ENCODE measurements at regions not wholly inside any gene's neighbourhood (a gene's known extent, or its start where the extent isn't known, plus 50 kb on each side); places are given as distances from the start of the nearest gene placed in this dataset.

GRCh38 chr7:94294471-94295131, 100.1 kb upstream of the COL1A2 start:
- BruUV-seq (replicated peaks), result no TSS peak
- no peaks in the 10 kb centered on the region for H3K27me3 ChIP-seq (ENCODE audit: control insufficient read depth, insufficient read depth, low read length)
- TF ChIP-seq SMC3 (IDR thresholded peaks at IDR 0.05; ENCODE audit: low read depth, low read length), result no peak
- no peak for TF ChIP-seq ELK1 (IDR thresholded peaks at IDR 0.05; ENCODE audit: borderline replicate concordance, low read depth, low read length)
- no peak for TF ChIP-seq FOS (IDR thresholded peaks at IDR 0.05; ENCODE audit: low read depth, low read length)
- no peak for TF ChIP-seq MAZ (IDR thresholded peaks at IDR 0.05; ENCODE audit: borderline replicate concordance, low read depth, low read length)
- TF ChIP-seq USF2 (IDR thresholded peaks at IDR 0.05; ENCODE audit: low read depth, low read length), result no peak
- TF ChIP-seq POLR2A (IDR thresholded peaks at IDR 0.05; ENCODE audit: low read depth, low read length), result no peak
- no peak for TF ChIP-seq CTCF (conservative IDR thresholded peaks at IDR 0.05; ENCODE audit: low read depth, low read length)
- H3K9me1 ChIP-seq (ENCODE audit: insufficient read depth, low read length), result peaks cover 3% of the 10 kb centered on the region; the same call in 1 of the 2 replicates
- peak overlapping the region; percentile 13 for H3K9ac ChIP-seq (ENCODE audit: low read depth, low read length)
- dilution Hi-C loops (cut with HindIII; ENCODE audit: low sequenced_read_pairs, unreplicated experiment) (no loop called here), intact Hi-C loops (cut with micrococcal nuclease) (loop anchor here (1.0 kb wide), 1 partner anchor 139 kb away; no protein-coding TSS in a partner anchor), in situ Hi-C loops (cut with MboI; ENCODE audit: low sequenced_read_pairs) (loop anchor here (5.0 to 25.0 kb wide), 3 partner anchors 103 to 1193 kb away; partner anchors contain the start of gene ASB4)
- H2AFZ ChIP-seq (replicated peaks; ENCODE audit: low read length, poor library complexity), result no peak overlapping the region
- no peaks in the 10 kb centered on the region for H3K9me3 ChIP-seq (ENCODE audit: control insufficient read depth, insufficient read depth, low read length)
- ATAC-seq (ENCODE audit: low read depth) (no peak), DNase-seq (no peak)
- peak overlapping the region; percentile 56; the same call in 1 of the 2 replicates for H3K4me2 ChIP-seq (ENCODE audit: low read depth, low read length)
- ChIA-PET POLR2A (ENCODE audit: unreplicated experiment) (interaction anchor here (0.9 to 8.1 kb wide), 5 partner anchors 80 to 138 kb away, joined by 3 to 169 read pairs (median 79); partner anchors contain the start of gene COL1A2), CTCF (interaction anchor here (0.7 to 3.4 kb wide), 6 partner anchors 88 to 142 kb away, joined by 3 to 31 read pairs (median 18); partner anchors contain the start of gene COL1A2)
- H3K36me3 ChIP-seq (ENCODE audit: control insufficient read depth, insufficient read depth, low read length), result no peaks in the 10 kb centered on the region
- H4K5ac ChIP-seq (ENCODE audit: low read depth, low read length), result no peak overlapping the region
- H3K14ac ChIP-seq (replicated peaks; ENCODE audit: low read depth, low read length), result peak overlapping the region; percentile 33; the same call in 1 of the 2 replicates
- H3K4me1 ChIP-seq (ENCODE audit: control insufficient read depth, insufficient read depth, low read length), result peaks cover 15% of the 10 kb centered on the region
- H3K4me3 ChIP-seq (ENCODE audit: insufficient read depth, low read depth, low read length), result no peak overlapping the region
- no peak overlapping the region for H2AK9ac ChIP-seq (replicated peaks; ENCODE audit: low read depth, low read length, poor library complexity)
- H3K18ac ChIP-seq (ENCODE audit: low read depth, low read length), result peak overlapping the region; percentile 11
- peak overlapping the region; percentile 66 for H2BK120ac ChIP-seq (ENCODE audit: low read depth, low read length)
- H3K79me1 ChIP-seq (ENCODE audit: low read depth in 1 of 2, low read length in 2 of 2), result peaks cover 6 to 29% of the 10 kb centered on the region in 2 experiments
- no peaks in the 10 kb centered on the region for H4K20me1 ChIP-seq (ENCODE audit: insufficient read depth, low read length)
- peak overlapping the region; percentile 74 for H4K91ac ChIP-seq (ENCODE audit: insufficient read depth, low read depth, low read length)
- H3K27ac ChIP-seq (ENCODE audit: insufficient read depth, low read length), result peak overlapping the region; percentile 36; the same call in 1 of the 2 replicates
- H3K4ac ChIP-seq (ENCODE audit: low read depth, low read length), result peak overlapping the region; percentile 45; the same call in 1 of the 2 replicates
- peak overlapping the region; percentile 59; the same call in 1 of the 2 replicates for H2BK20ac ChIP-seq (ENCODE audit: low read depth, low read length)
- peak overlapping the region; percentile 80 for H2BK15ac ChIP-seq (ENCODE audit: low read depth, low read length)
- no peak overlapping the region for H3K23ac ChIP-seq (ENCODE audit: low read depth, low read length)
- peak overlapping the region; percentile 32; the same call in 1 of the 2 replicates for H3K56ac ChIP-seq (ENCODE audit: extremely low read depth, insufficient read depth, low read length)
- H2AK5ac ChIP-seq (ENCODE audit: low read depth, low read length), result peak overlapping the region; percentile 30; the same call in 1 of the 2 replicates
- peak overlapping the region; percentile 98 for H2BK5ac ChIP-seq (ENCODE audit: low read depth, low read length, poor library complexity, severe bottlenecking)
- no CpG with 5 or more reads among the region's 6 CpGs for WGBS, 2 experiments (ENCODE audit: extremely low coverage in 2 of 2, insufficient read length in 1 of 2)
- no peak overlapping the region; a peak in 1 of 4 replicates for H4K8ac ChIP-seq (ENCODE audit: low read depth in 2 of 2, low read length in 2 of 2)

Measured in IMR-90 (cell line).